ENCODE measurements at regions not wholly inside any gene's neighbourhood (a gene's known extent, or its start where the extent isn't known, plus 50 kb on each side); places are given as distances from the start of the nearest gene placed in this dataset.
"Not testable (repeated sequence)": the region's sequence is repeated elsewhere in the genome, so short reads cannot be mapped to it uniquely, and the experiment has no call there.

DNA sequence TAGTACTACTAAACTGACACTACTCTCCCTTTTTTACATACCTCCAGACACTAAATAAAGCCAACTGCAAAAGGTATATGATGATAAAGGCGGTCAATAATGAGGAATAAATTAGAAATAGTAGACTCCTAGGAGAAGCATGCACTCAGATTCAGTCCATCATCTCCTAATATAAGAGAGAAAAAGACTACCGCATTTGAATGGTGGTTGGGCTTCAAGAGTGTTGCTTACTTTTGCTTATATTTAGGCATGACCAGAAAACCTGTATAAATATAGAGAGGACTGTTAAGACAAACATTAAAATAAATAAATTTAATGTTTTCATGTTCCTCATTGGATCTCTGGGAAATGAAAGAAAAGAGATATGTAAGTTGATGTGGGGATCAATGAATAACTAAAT lies 1137.0 kb downstream of the FAM181B start:
- DNase-seq = no peak
- H3K27me3 Mint-ChIP-seq = no peaks in the 10 kb centered on the region
- no peak for ATAC-seq
- H3K27ac Mint-ChIP-seq = no peak overlapping the region
- no peaks in the 10 kb centered on the region for H3K4me1 Mint-ChIP-seq
- H3K4me3 Mint-ChIP-seq = no peak overlapping the region
- no peaks in the 10 kb centered on the region for H3K9me3 Mint-ChIP-seq

DNA sequence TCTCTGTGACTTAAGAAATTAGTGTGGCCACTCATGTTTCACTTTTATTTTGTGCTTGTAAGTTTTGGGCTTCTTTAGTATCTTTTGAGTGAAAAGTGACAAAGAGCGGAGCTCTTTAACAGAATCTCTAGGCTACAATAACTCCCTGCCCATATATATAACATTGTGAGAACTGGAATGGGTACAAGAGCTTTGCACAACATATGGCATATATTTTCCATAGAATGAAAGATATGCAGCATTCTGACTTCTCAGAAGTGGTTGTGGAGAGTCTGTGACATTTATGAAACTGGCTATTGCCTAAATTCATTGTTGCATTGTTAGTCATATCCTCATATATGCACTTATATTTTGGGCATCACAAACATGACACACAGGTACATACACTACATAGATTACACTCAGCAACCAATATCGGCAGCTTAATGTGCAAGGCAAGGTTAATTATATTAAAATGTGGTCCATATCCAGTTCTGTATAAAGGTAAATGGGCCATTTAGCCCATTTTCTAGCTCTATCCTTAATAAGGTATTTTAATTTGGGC lies 1148.2 kb downstream of the FAM181B start:
- Mint-ChIP-seq H3K4me3 (no peak overlapping the region), H3K4me1 (no peaks in the 10 kb centered on the region), H3K27ac (peak overlapping the region in 1 of 2 donors; percentile 5), H3K9me3 (no peaks in the 10 kb centered on the region), H3K27me3 (no peaks in the 10 kb centered on the region)
- ATAC-seq = peak; percentile 48
- DNase-seq = no peak

DNA sequence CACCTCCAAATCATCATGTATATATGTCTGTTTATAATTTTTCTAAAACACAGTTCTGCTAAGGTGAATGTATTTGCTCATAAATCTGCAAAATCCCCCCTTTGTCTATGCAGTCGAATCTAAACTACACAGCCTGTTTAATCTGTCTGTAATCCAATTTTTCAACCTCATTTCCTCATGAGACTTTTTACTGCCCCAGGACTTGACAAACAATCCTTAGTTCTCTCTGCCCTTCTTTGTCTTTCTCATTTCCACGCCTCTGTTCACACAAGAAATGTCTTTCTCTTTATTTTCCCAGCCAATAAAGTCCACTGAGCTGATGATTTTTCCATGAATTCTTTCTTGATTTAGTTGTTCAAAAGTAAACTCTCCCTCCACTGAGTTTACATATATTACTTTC lies 1154.3 kb downstream of the FAM181B start:
- H3K4me1 Mint-ChIP-seq = no peaks in the 10 kb centered on the region
- ATAC-seq = no peak
- H3K9me3 Mint-ChIP-seq = no peaks in the 10 kb centered on the region
- no peak overlapping the region for H3K4me3 Mint-ChIP-seq
- no peaks in the 10 kb centered on the region for H3K27me3 Mint-ChIP-seq
- DNase-seq = no peak
- no peak overlapping the region for H3K27ac Mint-ChIP-seq

DNA sequence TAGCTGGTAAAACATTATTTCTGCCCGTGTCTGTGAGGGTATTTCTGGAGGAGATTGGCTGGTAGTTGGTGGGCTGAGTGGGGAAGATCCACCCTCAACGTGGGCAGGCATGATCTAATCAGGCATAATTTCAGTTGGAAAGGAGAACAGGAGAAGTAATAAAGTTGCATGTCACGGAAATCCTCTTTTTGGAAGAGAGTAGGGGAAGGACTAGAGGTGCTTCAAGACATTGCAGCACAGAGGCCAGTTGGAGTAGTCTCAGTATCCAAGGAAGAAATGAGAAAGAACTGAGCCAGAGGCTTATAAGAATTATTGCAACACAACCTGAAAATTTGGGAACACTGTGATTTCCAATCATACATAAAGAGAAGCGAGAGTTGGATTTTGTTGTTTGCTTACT lies 1155.1 kb downstream of the FAM181B start:
- DNase-seq (no peak), ATAC-seq (no peak)
- Mint-ChIP-seq H3K27me3 (no peaks in the 10 kb centered on the region), H3K9me3 (no peaks in the 10 kb centered on the region), H3K4me3 (no peak overlapping the region), H3K27ac (no peak overlapping the region), H3K4me1 (no peaks in the 10 kb centered on the region)

DNA sequence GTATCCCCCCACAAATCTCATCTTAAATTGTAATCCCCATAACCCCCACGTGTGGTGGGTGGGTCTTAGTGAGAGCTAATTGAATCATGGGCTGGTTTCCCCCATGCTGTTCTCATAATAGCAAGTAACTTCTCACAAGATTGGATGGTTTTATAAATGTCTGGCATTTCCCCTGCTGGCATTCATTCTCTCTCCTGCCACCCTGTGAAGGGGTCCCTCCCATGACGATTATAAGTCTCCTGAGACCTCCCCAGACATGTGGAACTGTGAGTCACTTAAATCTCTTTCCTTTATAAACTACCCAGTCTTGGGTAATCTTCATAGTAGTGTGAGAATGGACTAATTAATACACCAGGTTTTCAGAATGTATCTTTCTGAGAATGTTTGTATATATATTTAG lies 1159.4 kb downstream of the FAM181B start:
- no peaks in the 10 kb centered on the region for H3K27me3 Mint-ChIP-seq
- DNase-seq = no peak
- no peak for ATAC-seq
- no peaks in the 10 kb centered on the region for H3K4me1 Mint-ChIP-seq
- H3K27ac Mint-ChIP-seq = no peak overlapping the region
- H3K4me3 Mint-ChIP-seq = no peak overlapping the region
- H3K9me3 Mint-ChIP-seq = no peaks in the 10 kb centered on the region

DNA sequence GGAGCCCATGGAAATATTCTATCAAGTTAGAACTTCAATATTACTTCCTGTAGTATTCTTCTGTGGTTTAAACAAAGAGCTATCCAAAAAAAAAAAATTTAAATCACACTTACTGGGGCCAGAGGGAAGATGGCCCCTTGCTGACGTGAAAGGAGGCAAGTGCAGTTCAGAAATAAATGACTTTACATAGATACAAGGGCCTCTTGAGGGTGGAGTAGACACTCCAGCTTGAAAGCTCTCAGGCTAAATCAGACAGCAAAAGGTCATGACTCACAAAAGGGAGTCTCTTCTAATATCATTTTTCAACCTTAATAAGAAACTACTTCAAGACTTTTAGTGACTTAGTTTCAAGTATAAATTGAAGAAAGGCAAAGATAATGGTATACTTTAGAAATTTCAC lies 1160.3 kb downstream of the FAM181B start:
- no peaks in the 10 kb centered on the region for H3K4me1 Mint-ChIP-seq
- DNase-seq (no peak), ATAC-seq (no peak)
- no peak overlapping the region for H3K4me3 Mint-ChIP-seq
- H3K27ac Mint-ChIP-seq = no peak overlapping the region
- no peaks in the 10 kb centered on the region for H3K27me3 Mint-ChIP-seq
- no peaks in the 10 kb centered on the region for H3K9me3 Mint-ChIP-seq

DNA sequence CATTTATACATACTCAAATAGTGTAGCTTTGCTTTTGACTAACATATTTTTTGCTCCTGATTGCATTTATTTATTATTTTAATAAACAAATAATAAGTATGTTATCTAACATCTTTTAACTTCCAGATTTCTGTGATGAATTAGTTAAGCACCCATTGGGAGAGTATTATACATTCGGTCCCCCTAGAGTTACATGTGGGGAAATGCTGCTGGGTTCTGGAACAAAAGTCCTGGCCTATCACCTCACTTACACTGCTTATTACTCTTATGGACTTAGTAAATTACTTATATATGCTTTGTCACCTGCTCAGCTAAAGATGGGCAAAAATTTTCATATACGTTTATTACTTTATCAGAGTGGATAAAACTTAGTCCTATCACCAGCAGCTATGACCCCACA lies 1163.0 kb downstream of the FAM181B start:
- no peak for ATAC-seq
- H3K9me3 Mint-ChIP-seq = no peaks in the 10 kb centered on the region
- no peaks in the 10 kb centered on the region for H3K27me3 Mint-ChIP-seq
- H3K27ac Mint-ChIP-seq = no peak overlapping the region
- no peaks in the 10 kb centered on the region for H3K4me1 Mint-ChIP-seq
- no peak for DNase-seq
- no peak overlapping the region for H3K4me3 Mint-ChIP-seq

DNA sequence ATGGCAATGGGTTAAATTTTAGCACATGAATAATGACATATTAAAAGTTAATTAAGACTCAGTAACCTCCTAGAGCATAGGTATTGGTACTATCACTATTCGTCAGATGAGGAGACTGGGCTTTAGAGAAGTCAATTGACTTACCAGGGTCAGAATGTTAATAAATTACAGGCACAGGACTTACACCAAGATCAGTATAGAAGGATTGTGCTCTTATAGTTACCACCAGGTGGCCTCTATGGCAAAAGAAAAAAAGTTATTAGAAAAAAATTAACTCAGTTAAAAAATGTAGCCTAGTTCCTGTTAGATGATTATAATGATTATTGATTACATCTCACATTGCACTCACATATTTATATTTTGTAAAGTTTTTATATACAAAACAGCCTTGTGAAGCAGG lies 1163.7 kb downstream of the FAM181B start:
- DNase-seq (no peak), ATAC-seq (no peak)
- H3K27me3 Mint-ChIP-seq = no peaks in the 10 kb centered on the region
- H3K27ac Mint-ChIP-seq = no peak overlapping the region
- no peak overlapping the region for H3K4me3 Mint-ChIP-seq
- H3K4me1 Mint-ChIP-seq = no peaks in the 10 kb centered on the region
- H3K9me3 Mint-ChIP-seq = no peaks in the 10 kb centered on the region

DNA sequence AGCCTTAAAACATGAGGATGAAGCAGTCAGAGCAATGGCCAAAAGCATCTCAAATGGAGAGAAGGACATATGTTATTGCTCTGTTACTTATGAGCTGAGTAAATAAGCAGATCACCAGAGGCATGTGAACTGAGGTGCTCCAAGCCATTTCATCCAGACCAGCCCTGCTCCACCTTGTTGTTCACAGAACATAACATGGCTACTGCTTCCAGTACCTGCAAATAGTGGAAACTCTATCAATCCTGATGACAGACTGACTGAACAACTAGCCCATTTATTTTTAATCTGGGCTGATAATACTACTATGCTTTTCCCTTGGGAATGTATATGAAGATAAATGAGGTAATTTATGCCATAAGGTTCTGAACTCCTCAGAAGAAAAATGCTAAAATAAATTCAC lies 1164.7 kb downstream of the FAM181B start:
- Mint-ChIP-seq H3K27me3 (no peaks in the 10 kb centered on the region), H3K27ac (no peak overlapping the region), H3K4me1 (no peaks in the 10 kb centered on the region), H3K4me3 (no peak overlapping the region), H3K9me3 (no peaks in the 10 kb centered on the region)
- DNase-seq = no peak
- ATAC-seq = no peak

DNA sequence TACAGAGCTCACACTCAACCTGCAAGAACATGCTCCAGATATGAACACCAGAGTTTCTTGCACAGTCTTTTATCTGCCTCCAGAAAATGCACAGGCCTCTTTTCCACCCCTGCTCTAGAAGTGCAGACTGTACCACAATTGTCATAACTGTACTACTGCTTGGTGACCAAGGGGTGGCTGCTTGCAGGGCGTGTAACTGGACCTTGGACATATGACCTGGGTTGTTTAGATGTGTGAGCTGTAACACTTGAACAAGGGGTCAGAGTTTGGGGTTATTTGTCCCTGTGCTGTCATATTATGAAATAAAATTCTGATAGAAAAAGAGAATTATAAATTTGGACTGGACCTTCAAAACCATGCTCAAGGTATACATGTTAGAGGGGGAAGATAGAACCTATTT lies 1185.5 kb downstream of the FAM181B start:
- H3K27me3 Mint-ChIP-seq = no peaks in the 10 kb centered on the region
- peaks cover 0 to 6% of the 10 kb centered on the region in 2 donors for H3K9me3 Mint-ChIP-seq
- H3K4me1 Mint-ChIP-seq = no peaks in the 10 kb centered on the region
- no peak overlapping the region for H3K27ac Mint-ChIP-seq
- DNase-seq (no peak), ATAC-seq (no peak)
- no peak overlapping the region for H3K4me3 Mint-ChIP-seq

DNA sequence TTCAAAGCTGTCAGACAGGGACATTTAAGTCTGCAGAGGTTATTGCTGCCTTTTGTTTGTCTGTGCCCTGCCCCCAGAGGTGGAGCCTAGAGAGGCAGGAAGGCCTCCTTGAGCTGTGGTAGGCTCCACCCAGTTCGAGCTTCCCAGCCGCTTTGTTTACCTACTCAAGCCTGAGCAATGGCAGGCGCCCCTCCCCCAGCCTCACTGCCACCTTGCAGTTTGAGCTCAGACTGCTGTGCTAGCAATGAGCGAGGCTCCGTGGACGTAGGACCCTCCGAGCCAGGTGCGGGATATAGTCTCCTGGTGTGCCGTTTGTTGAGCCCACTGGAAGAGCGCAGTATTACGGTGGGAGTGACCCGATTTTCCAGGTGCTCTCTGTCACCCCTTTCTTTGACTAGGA lies 1193.9 kb downstream of the FAM181B start:
- H3K27ac Mint-ChIP-seq, H3K4me1 Mint-ChIP-seq, H3K27me3 Mint-ChIP-seq, DNase-seq, H3K4me3 Mint-ChIP-seq, ATAC-seq: not testable (repeated sequence)
- peaks cover 0 to 11% of the 10 kb centered on the region in 2 donors for H3K9me3 Mint-ChIP-seq

DNA sequence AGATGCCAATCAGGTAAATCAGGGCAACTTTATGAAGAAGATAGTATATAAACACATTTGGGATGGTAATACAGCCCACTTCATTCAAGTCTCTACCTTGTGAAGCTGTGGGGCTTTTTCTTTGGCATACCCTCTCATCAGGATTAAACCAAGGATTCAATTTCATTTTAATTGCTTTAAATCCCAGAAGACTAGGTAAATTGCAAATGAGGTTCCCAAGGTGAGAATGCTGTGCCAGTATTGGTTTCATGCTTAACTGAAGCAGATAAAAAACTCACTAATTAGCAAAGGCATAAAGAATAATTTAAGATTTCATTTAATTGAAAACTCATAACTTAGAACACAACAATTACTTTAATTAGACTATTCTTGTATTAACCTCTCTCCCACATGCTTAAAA lies 1218.1 kb downstream of the FAM181B start:
- no peaks in the 10 kb centered on the region for H3K27me3 Mint-ChIP-seq
- H3K27ac Mint-ChIP-seq = no peak overlapping the region
- no peaks in the 10 kb centered on the region for H3K4me1 Mint-ChIP-seq
- peaks cover 0 to 11% of the 10 kb centered on the region in 2 donors for H3K9me3 Mint-ChIP-seq
- ATAC-seq (no peak), DNase-seq (no peak)
- no peak overlapping the region for H3K4me3 Mint-ChIP-seq

DNA sequence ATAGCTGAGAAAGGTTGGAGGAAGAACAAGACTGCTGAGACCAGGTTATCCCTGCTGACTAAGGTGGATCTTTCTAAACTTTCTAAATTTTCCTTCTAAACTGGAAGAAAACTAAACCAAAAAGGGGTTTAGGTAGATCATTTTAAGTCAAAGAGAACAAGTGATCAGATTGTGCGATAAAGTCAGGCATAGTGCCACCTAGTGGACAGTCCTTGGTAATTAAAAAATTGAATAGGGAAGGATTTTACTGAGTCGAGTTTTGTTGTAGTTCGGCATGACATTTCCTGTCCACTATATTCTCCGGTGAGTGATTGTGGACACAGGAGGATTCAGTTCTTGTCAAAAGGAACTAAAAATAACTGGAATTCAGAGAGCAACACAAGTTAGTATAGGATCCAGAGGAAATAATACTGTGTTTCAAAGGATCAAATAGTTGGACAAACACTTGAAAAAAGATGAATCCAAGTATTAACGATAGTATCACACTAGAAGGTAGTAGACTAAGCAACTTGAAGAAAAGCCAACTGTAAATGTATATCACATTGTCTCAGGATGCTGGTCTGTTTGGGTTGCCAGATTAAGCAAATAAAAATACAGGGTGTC lies 1236.4 kb downstream of the FAM181B start:
- ATAC-seq (no peak), DNase-seq (no peak)
- Mint-ChIP-seq H3K4me3 (no peak overlapping the region), H3K27ac (no peak overlapping the region), H3K27me3 (no peaks in the 10 kb centered on the region), H3K9me3 (no peaks in the 10 kb centered on the region), H3K4me1 (no peaks in the 10 kb centered on the region)

DNA sequence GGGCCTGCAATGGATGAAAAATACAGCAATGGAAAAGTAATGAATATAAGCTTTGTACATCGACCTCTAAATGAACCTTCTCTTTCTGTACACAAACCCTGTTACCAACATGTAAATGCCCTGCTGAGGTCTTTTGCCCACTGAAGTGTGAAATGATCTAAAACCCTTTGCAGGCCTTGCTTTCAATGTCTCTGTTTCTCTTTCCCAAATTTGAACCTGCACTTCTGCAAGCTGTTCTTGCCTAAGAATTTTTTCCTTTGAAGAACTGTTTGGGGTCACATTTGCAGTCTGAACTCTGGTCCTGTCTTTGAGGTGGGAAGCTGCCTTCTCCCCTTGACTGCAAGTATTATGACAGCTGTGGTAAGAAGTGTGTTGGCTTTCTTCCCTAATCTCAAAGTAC lies 1237.1 kb downstream of the FAM181B start:
- no peak for DNase-seq
- no peak for ATAC-seq
- H3K27ac Mint-ChIP-seq = no peak overlapping the region
- H3K9me3 Mint-ChIP-seq = no peaks in the 10 kb centered on the region
- H3K27me3 Mint-ChIP-seq = no peaks in the 10 kb centered on the region
- no peaks in the 10 kb centered on the region for H3K4me1 Mint-ChIP-seq
- no peak overlapping the region for H3K4me3 Mint-ChIP-seq

DNA sequence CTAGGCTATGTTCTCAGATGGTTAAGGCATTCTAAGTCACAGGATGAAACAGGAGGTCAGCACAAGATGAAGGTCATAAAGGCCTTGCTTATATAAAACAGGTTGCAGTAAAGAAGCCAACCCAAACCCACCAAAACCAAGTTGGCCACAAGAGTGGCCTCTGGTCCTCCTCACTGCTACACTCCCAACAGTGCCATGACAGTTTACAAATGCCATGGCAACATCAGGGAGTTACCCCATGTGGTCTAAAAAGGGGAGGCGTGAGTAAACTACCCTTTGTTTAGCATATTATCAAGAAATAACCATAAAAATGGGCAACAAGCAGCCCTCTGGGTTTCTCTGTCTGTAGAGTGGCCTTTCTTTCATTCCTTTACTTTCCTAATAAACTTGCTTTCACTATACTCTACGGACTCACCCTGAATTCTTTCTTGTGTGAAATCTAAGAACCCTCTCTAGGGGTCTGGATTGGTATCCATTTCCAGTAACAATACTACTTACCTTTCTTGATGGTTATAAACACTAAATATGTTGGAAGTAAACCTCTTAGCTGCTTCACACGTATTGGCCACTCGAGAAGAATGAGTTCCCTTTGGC lies 1237.9 kb downstream of the FAM181B start:
- H3K27ac Mint-ChIP-seq = no peak overlapping the region

DNA sequence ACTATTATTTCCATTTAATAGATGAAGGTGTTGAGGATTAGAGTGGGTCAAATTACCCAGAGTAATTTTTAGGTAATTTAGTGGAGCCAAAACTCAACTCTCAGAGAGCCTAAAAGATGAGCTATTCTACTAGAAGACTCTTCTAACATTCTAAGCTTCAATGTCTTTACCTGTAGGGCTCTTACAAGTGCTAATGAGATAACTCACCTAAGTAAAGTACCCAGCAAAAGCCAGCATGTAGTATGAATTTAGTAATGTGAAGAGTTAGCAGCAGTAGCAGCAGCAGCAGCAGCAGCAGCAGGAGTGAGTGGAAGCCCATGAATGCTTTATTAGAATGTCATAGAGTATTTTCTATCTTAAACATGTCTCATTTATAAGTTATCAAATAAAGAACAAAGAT lies 1239.2 kb downstream of the FAM181B start:
- no peak for DNase-seq
- Mint-ChIP-seq H3K4me1 (no peaks in the 10 kb centered on the region), H3K27me3 (no peaks in the 10 kb centered on the region), H3K4me3 (no peak overlapping the region), H3K27ac (no peak overlapping the region), H3K9me3 (no peaks in the 10 kb centered on the region)
- ATAC-seq = no peak

More for the DNA sequence above, 1237.9 kb downstream of the FAM181B start:
- no peak for ATAC-seq
- H3K9me3 Mint-ChIP-seq = no peaks in the 10 kb centered on the region
- no peak overlapping the region for H3K4me3 Mint-ChIP-seq
- no peaks in the 10 kb centered on the region for H3K4me1 Mint-ChIP-seq
- H3K27me3 Mint-ChIP-seq = no peaks in the 10 kb centered on the region
- no peak for DNase-seq

DNA sequence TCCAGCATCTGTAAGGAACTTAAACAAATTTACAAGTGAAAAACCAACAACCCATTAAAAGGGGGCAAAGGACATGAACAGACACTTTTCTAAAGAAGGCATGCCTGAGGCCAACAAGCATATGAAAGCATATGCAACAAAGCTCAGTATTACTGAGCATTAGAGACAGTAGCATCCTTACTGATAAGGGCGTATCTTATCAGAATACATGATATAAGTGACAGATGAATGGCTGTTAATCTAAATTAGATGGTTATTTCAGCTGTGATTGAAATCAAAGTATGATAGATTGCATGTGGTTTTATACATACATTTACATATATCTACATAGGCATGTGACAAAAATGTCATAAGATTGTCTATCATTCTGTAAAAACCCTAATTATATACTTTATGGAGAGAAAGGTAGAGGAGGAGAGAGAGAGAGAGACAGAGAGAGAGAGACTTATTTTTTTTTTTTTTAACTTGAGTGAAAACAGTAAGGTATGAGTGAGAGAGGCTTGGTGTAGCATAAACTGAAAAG lies 1240.7 kb downstream of the FAM181B start:
- H3K27ac Mint-ChIP-seq = peak overlapping the region in 1 of 2 donors; percentile 44
- H3K4me1 Mint-ChIP-seq = no peaks in the 10 kb centered on the region
- no peak for ATAC-seq
- no peaks in the 10 kb centered on the region for H3K27me3 Mint-ChIP-seq
- no peak for DNase-seq
- no peaks in the 10 kb centered on the region for H3K9me3 Mint-ChIP-seq
- H3K4me3 Mint-ChIP-seq = no peak overlapping the region
